ENCODE measurements at regions not wholly inside any gene's neighbourhood (a gene's known extent, or its start where the extent isn't known, plus 50 kb on each side); places are given as distances from the start of the nearest gene placed in this dataset.

GRCh38 chr1:190633488-190633887, 155.8 kb upstream of the BRINP3 start:
- TF ChIP-seq CTCF (conservative IDR thresholded peaks at IDR 0.05 in 1 of 2, IDR thresholded peaks at IDR 0.05 in 1 of 2; ENCODE audit: extremely low read depth in 1 of 2, insufficient read depth in 1 of 2, low read depth in 1 of 2, low read length in 2 of 2) (no peak), EZH2 (IDR thresholded peaks at IDR 0.05; ENCODE audit: borderline replicate concordance, low read length) (no peak)

Measured in mammary epithelial cell (primary cell).